SK-N-SH (cell line): ENCODE measurements at regions not wholly inside any gene's neighbourhood (a gene's known extent, or its start where the extent isn't known, plus 50 kb on each side); places are given as distances from the start of the nearest gene placed in this dataset.

Experiments used
- CTCF ChIA-PET: fragments of 300-600, 350-600 bp; formaldehyde crosslinking; extraction: SDS; loops from one replicate; lab custom pipeline; 2021; lab: Yijun Ruan, JAX
- POLR2A ChIA-PET: fragments of 350-600 bp; sonication (Branson Sonifier 250); formaldehyde crosslinking; extraction: SDS; loops from one replicate; lab custom pipeline; 2020; ENCODE audit warnings: antibody characterized with exemption, inconsistent platforms; lab: Yijun Ruan, JAX
- DNase-seq: peaks from one replicate; pipeline ENCODE4 v3.0.0; 2012
- H2AFZ ChIP-seq: fragments of 200-600 bp; sonication (generic); 2 replicates; pipeline ENCODE4 v1.8.1; 2016; ENCODE audit warnings: antibody characterized with exemption, mild to moderate bottlenecking, low read depth
- H3F3A ChIP-seq: fragments of 200-600 bp; sonication (generic); replicated peaks from 2 replicates; pipeline ENCODE3; 2016; ENCODE audit warnings: antibody characterized with exemption, mild to moderate bottlenecking; ENCODE audit not compliant: insufficient read depth
- H3K27ac ChIP-seq, 2 experiments: fragments of 200-500 bp in 1 of 2; fragments of 200-600 bp in 1 of 2; sonication (Bioruptor generic) in 1 of 2; sonication (generic), shearing (Covaris generic) in 1 of 2; 2 replicates each; pipeline versions ENCODE4 v1.5.1 to v1.6.1; 2014 to 2016; ENCODE audit warnings: low read depth in 2 of 2, inconsistent platforms in 1 of 2, low read length in 1 of 2, mild to moderate bottlenecking in 1 of 2, mixed read lengths in 1 of 2
- H3K27me3 ChIP-seq: fragments of 200-600 bp; sonication (generic), shearing (Covaris generic); 2 replicates; pipeline ENCODE4 v1.6.1; 2016; ENCODE audit warnings: mixed run types; ENCODE audit not compliant: insufficient read depth
- H3K36me3 ChIP-seq, 2 experiments: fragments of 200-500 bp in 1 of 2; fragments of 200-600 bp in 1 of 2; sonication (Bioruptor generic) in 1 of 2; sonication (generic) in 1 of 2; replicated peaks in 1 of 2; 2 replicates each; pipeline versions ENCODE3 to v1.5.1; 2014 to 2016; ENCODE audit warnings: low read length in 1 of 2, mild to moderate bottlenecking in 1 of 2; ENCODE audit not compliant: insufficient read depth in 2 of 2, control insufficient read depth in 1 of 2
- H3K4me1 ChIP-seq, 2 experiments: fragments of 200-500 bp in 1 of 2; fragments of 200-600 bp in 1 of 2; sonication (Bioruptor generic) in 1 of 2; sonication (generic), shearing (Covaris generic) in 1 of 2; 2 replicates each; pipeline versions ENCODE4 v1.5.1 to v1.6.1; 2014 to 2016; ENCODE audit warnings: low read depth in 1 of 2, low read length in 1 of 2, mixed run types in 1 of 2; ENCODE audit not compliant: insufficient read depth in 2 of 2, control insufficient read depth in 1 of 2
- H3K4me2 ChIP-seq: fragments of 200-600 bp; sonication (generic), shearing (Covaris generic); 2 replicates; pipeline ENCODE4 v1.6.1; 2017; ENCODE audit warnings: mixed run types
- H3K4me3 ChIP-seq, 2 experiments: fragments of 200-500 bp in 1 of 2; fragments of 200-600 bp in 1 of 2; sonication (Bioruptor generic) in 1 of 2; sonication (generic), shearing (Covaris generic) in 1 of 2; 2 replicates each; pipeline versions ENCODE4 v1.5.1 to v1.8.1; 2014 to 2016; ENCODE audit warnings: low read depth in 2 of 2, inconsistent platforms in 1 of 2, low read length in 1 of 2, mild to moderate bottlenecking in 1 of 2, mixed read lengths in 1 of 2, moderate library complexity in 1 of 2
- H3K79me2 ChIP-seq: fragments of 200-600 bp; sonication (generic); 2 replicates; pipeline ENCODE4 v1.8.1; 2017; ENCODE audit warnings: mild to moderate bottlenecking; ENCODE audit not compliant: insufficient read depth
- H3K9ac ChIP-seq: fragments of 200-600 bp; sonication (generic); 2 replicates; pipeline ENCODE4 v1.6.1; 2017; ENCODE audit warnings: mixed run types
- H3K9me2 ChIP-seq: fragments of 200-600 bp; sonication (generic); 2 replicates; pipeline ENCODE4 v1.6.1; 2017; ENCODE audit warnings: mixed run types
- H3K9me3 ChIP-seq: fragments of 200-600 bp; sonication (generic); 2 replicates; pipeline ENCODE4 v1.6.1; 2017; ENCODE audit warnings: mixed run types, mild to moderate bottlenecking, moderate library complexity
- H4K20me1 ChIP-seq: fragments of 200-600 bp; sonication (generic); 2 replicates; pipeline ENCODE4 v1.6.1; 2017; ENCODE audit warnings: mild to moderate bottlenecking, mixed run types; ENCODE audit not compliant: insufficient read depth
- CHD2 ChIP-seq: fragments of 150-350 bp; IDR thresholded peaks from 2 replicates; pipeline ENCODE4 v1.6.1; 2018; ENCODE audit warnings: low read length; ENCODE audit not compliant: partially characterized antibody
- CTCF ChIP-seq: fragments of 200-600 bp; sonication (generic); IDR thresholded peaks from 2 replicates; pipeline ENCODE4 v1.6.1; 2017; ENCODE audit warnings: antibody characterized with exemption, mild to moderate bottlenecking, moderate library complexity
- ELF1 ChIP-seq: IDR thresholded peaks from 2 replicates; pipeline ENCODE4 v1.4.0; 2012
- EP300 ChIP-seq, 2 experiments: IDR thresholded peaks; 2 replicates each; pipeline versions ENCODE4 v1.4.0 to v1.6.1; 2012; ENCODE audit warnings: borderline replicate concordance in 1 of 2, low read depth in 1 of 2, low read length in 1 of 2
- EZH2phosphoT487 ChIP-seq: fragments of 200-600 bp; sonication (generic); IDR thresholded peaks from 2 replicates; pipeline ENCODE4 v1.6.1; 2017; ENCODE audit warnings: low read depth, mixed run types, mild to moderate bottlenecking, antibody characterized with exemption, moderate library complexity, borderline replicate concordance
- GABPA ChIP-seq: IDR thresholded peaks from 2 replicates; pipeline ENCODE4 v1.4.0; 2012; ENCODE audit warnings: low read depth, mild to moderate bottlenecking
- IRF3 ChIP-seq: fragments of 150-350 bp; IDR thresholded peaks from 2 replicates; pipeline ENCODE4 v1.6.1; 2016; ENCODE audit warnings: mild to moderate bottlenecking, low read depth, low read length
- JUND ChIP-seq: IDR thresholded peaks from 2 replicates; pipeline ENCODE4 v1.4.0; 2012
- MAX ChIP-seq: IDR thresholded peaks from 2 replicates; pipeline ENCODE4 v1.4.0; 2012; ENCODE audit warnings: low read depth
- MEF2A ChIP-seq: IDR thresholded peaks from 2 replicates; pipeline ENCODE4 v1.4.0; 2012; ENCODE audit warnings: low read depth, borderline replicate concordance
- NRF1 ChIP-seq: IDR thresholded peaks from 2 replicates; pipeline ENCODE4 v1.6.1; 2012; ENCODE audit warnings: low read depth, mild to moderate bottlenecking, low read length
- POLR2AphosphoS5 ChIP-seq: IDR thresholded peaks from 2 replicates; pipeline ENCODE4 v1.6.1; 2012; ENCODE audit warnings: low read depth, low read length
- RXRA ChIP-seq: IDR thresholded peaks from 2 replicates; pipeline ENCODE4 v1.4.0; 2012; ENCODE audit warnings: low read depth, mild to moderate bottlenecking, borderline replicate concordance
- SIN3A ChIP-seq: IDR thresholded peaks from 2 replicates; pipeline ENCODE4 v1.6.1; 2012; ENCODE audit warnings: low read depth, mild to moderate bottlenecking, low read length, moderate library complexity, borderline replicate concordance
- TCF12 ChIP-seq: IDR thresholded peaks from 2 replicates; pipeline ENCODE4 v1.4.0; 2012
- USF1 ChIP-seq: IDR thresholded peaks from 2 replicates; pipeline ENCODE4 v1.4.0; 2012; ENCODE audit warnings: low read depth, borderline replicate concordance
- YY1 ChIP-seq: IDR thresholded peaks from 2 replicates; pipeline ENCODE4 v1.4.0; 2012; ENCODE audit warnings: low read depth, mild to moderate bottlenecking
- WGBS: methylation state at CpG from one replicate; pipeline ENCODE4 v1.1.6; 2017; ENCODE audit warnings: low lambda C conversion rate; 5-methylcytosine and 5-hydroxymethylcytosine counted together

GRCh38 chr5:2532809-2533208 is 218.7 kb downstream of the IRX2 start:
- Histone ChIP-seq H3K4me3 (no peak overlapping the region), H3K4me1 (no peaks in the 10 kb centered on the region), H3K36me3 (no peaks in the 10 kb centered on the region), H3K9ac (no peak overlapping the region), H3K27me3 (peaks cover 16% of the 10 kb centered on the region; the same call in 1 of the 2 replicates), H4K20me1 (no peaks in the 10 kb centered on the region), H3K9me3 (no peaks in the 10 kb centered on the region), H3K27ac (no peak overlapping the region), H3F3A (no peaks in the 10 kb centered on the region), H3K4me2 (no peak overlapping the region), H3K79me2 (no peaks in the 10 kb centered on the region), H3K9me2 (no peaks in the 10 kb centered on the region), H2AFZ (no peak overlapping the region)
- POLR2A ChIA-PET = no interaction called here
- DNase-seq = no peak
- CTCF ChIA-PET = no interaction called here
- WGBS = 0% methylated on average over 2 of the region's 5 CpGs
- no peak for TF ChIP-seq MEF2A
- no peak for TF ChIP-seq ELF1
- no peak for TF ChIP-seq YY1

- Histone ChIP-seq H4K20me1 (no peaks in the 10 kb centered on the region), H3K4me3 (no peak overlapping the region), H3K9ac (no peak overlapping the region), H3K9me3 (no peaks in the 10 kb centered on the region), H3F3A (no peaks in the 10 kb centered on the region), H3K27me3 (0 out of 2 replicates have a peak, but pooled peaks cover 1% of the 10 kb centered on the region), H3K27ac (no peak overlapping the region), H3K9me2 (no peaks in the 10 kb centered on the region), H3K79me2 (no peaks in the 10 kb centered on the region), H3K4me2 (no peak overlapping the region), H3K4me1 (no peaks in the 10 kb centered on the region), H2AFZ (no peak overlapping the region), H3K36me3 (no peaks in the 10 kb centered on the region)
- ChIA-PET POLR2A (no interaction called here), CTCF (no interaction called here)
- DNase-seq = no peak
- TF ChIP-seq TCF12 = no peak
- no peak for TF ChIP-seq SIN3A
- TF ChIP-seq IRF3 = no peak
- TF ChIP-seq POLR2AphosphoS5 = no peak
- TF ChIP-seq EP300 (IDR thresholded peaks at IDR 0.05; ENCODE audit: borderline replicate concordance in 1 of 2, low read depth in 1 of 2, low read length in 1 of 2) = no peak
- TF ChIP-seq RXRA = no peak
- TF ChIP-seq YY1 = no peak
- TF ChIP-seq ELF1 = no peak
- no peak for TF ChIP-seq CHD2
- no peak for TF ChIP-seq MEF2A
- no peak for TF ChIP-seq NRF1
- no peak for TF ChIP-seq MAX
- TF ChIP-seq GABPA = no peak
- WGBS = 41% methylated on average over 2 of the region's 2 CpGs
Observed at GRCh38 chr5:2531318-2531717, 220.2 kb downstream of the IRX2 start.

GRCh38 chr5:2530609-2531008 is 220.9 kb downstream of the IRX2 start:
- H3K4me1 ChIP-seq = no peaks in the 10 kb centered on the region
- H3K79me2 ChIP-seq = no peaks in the 10 kb centered on the region
- no peaks in the 10 kb centered on the region for H3K9me2 ChIP-seq
- H3K27me3 ChIP-seq = no peaks in the 10 kb centered on the region
- H2AFZ ChIP-seq = no peak overlapping the region
- H3K9me3 ChIP-seq = no peaks in the 10 kb centered on the region
- H3F3A ChIP-seq = peaks cover 1% of the 10 kb centered on the region
- ChIA-PET POLR2A (no interaction called here), CTCF (no interaction called here)
- H3K27ac ChIP-seq = no peak overlapping the region
- WGBS = under 1% methylated on average over 12 of the region's 12 CpGs
- no peak for DNase-seq
- H3K4me2 ChIP-seq = no peak overlapping the region
- H3K9ac ChIP-seq = no peak overlapping the region
- H4K20me1 ChIP-seq = no peaks in the 10 kb centered on the region
- H3K4me3 ChIP-seq = no peak overlapping the region
- H3K36me3 ChIP-seq = no peaks in the 10 kb centered on the region
- TF ChIP-seq ELF1 (no peak), EZH2phosphoT487 (no peak), CTCF (no peak), USF1 (no peak), JUND (no peak), CHD2 (no peak)
